Endothelial cell of umbilical vein (primary cell): ENCODE measurements at regions not wholly inside any gene's neighbourhood (a gene's known extent, or its start where the extent isn't known, plus 50 kb on each side); places are given as distances from the start of the nearest gene placed in this dataset.

Source experiments
- CTCF ChIP-seq, 2 donors: IDR thresholded peaks; 1 replicate in 1 of 2; 2 replicates in 1 of 2; pipeline ENCODE4 v1.5.1; 2011; ENCODE audit warnings: low read length in 2 of 2, mild to moderate bottlenecking in 2 of 2, moderate library complexity in 2 of 2, control low read depth in 1 of 2, inconsistent platforms in 1 of 2, low read depth in 1 of 2; ENCODE audit not compliant: insufficient read depth in 1 of 2; ENCODE audit errors: extremely low read depth in 1 of 2
- EZH2 ChIP-seq: IDR thresholded peaks from 2 replicates; pipeline ENCODE4 v1.6.1; 2012; ENCODE audit warnings: borderline replicate concordance, low read depth, mild to moderate bottlenecking, moderate library complexity, low read length, inconsistent platforms; ENCODE audit not compliant: severe bottlenecking

DNA sequence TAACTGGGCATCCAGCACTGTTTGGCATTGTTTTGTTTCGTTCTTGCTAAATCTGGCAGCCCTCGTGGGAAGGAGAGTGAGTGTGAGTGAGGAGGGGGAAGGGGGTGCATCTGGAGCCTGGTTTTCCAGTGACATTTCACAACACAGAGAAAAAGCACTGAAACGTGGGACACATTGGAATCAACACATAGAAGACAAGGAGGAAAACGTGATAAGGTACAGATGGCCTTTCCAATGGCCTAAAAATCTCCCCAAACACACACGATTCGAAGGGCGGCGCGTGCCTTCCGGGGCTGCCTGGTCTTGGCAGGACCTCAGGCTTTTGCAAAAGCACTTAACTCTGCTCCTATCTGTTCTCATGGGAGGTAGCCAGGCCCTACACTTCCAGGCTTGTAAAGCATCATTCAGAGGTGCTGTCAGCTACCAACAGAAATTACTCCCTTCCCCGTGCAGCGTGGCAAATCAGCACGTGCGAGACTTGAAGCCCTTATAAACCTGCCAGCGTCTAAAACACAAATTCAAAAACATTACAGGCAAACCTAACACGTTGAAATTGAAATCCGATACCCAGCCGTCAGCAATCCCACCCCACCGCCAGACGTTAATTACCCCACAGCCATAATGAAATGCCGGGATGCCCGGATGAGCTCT, 129.4 kb downstream of the OLFM1 start:
- no peak for TF ChIP-seq CTCF (IDR thresholded peaks at IDR 0.05; ENCODE audit: extremely low read depth in 1 of 2, insufficient read depth in 1 of 2, low read depth in 1 of 2, low read length in 2 of 2)
- no peak for TF ChIP-seq EZH2
